ENCODE measurements at regions not wholly inside any gene's neighbourhood (a gene's known extent, or its start where the extent isn't known, plus 50 kb on each side); places are given as distances from the start of the nearest gene placed in this dataset.

- Histone ChIP-seq H3K27ac (ENCODE audit: low read length in 2 of 2) (peak overlapping the region; percentile 94 to 98), H3K9ac (ENCODE audit: low read length) (peak overlapping the region; percentile 79), H3K9me3 (ENCODE audit: control extremely low read depth in 1 of 3, control insufficient read depth in 2 of 3, insufficient read depth in 1 of 3, low read length in 2 of 3) (peaks cover 0 to 30% (median 0%) of the 10 kb centered on the region in 3 donors), H3K79me2 (ENCODE audit: control insufficient read depth, insufficient read depth, low read length) (peaks cover 49% of the 10 kb centered on the region), H3K27me3 (replicated peaks in 1 of 4; ENCODE audit: control extremely low read depth in 1 of 4, control insufficient read depth in 3 of 4, insufficient read depth in 4 of 4, low read length in 3 of 4) (peaks cover 2 to 49% (median 30%) of the 10 kb centered on the region in 4 experiments), H3K4me2 (replicated peaks; ENCODE audit: low read depth, low read length, poor library complexity, severe bottlenecking) (peak overlapping the region; percentile 85), H4K20me1 (ENCODE audit: control insufficient read depth, insufficient read depth, low read length, poor library complexity, severe bottlenecking) (peaks cover 9% of the 10 kb centered on the region), H3K4me3 (ENCODE audit: control extremely low read depth in 1 of 5, extremely low read depth in 1 of 5, insufficient read depth in 1 of 5, low read depth in 2 of 5, low read length in 4 of 5) (peak overlapping the region; percentile 43 to 98 (median 98)), H3K4me1 (ENCODE audit: control insufficient read depth in 2 of 2, insufficient read depth in 2 of 2, low read length in 2 of 2) (peaks cover 68 to 76% of the 10 kb centered on the region in 2 donors), H3K36me3 (replicated peaks in 1 of 2; ENCODE audit: control extremely low read depth in 1 of 2, control insufficient read depth in 1 of 2, extremely low read depth in 1 of 2, insufficient read depth in 2 of 2, low read length in 1 of 2) (no peaks in the 10 kb centered on the region), H2AFZ (ENCODE audit: insufficient read depth, low read depth, low read length, poor library complexity, severe bottlenecking) (peak overlapping the region; percentile 80)
- POLR2A ChIA-PET = interaction anchor here (1.0 to 7.5 kb wide), 4 partner anchors 45 to 782 kb away, joined by 3 to 142 read pairs (median 36); partner anchors contain the start of genes RNASEH2B, SPRYD7 and TRIM13
- H3K4me1 Mint-ChIP-seq = peaks cover 72% of the 10 kb centered on the region
- CTCF ChIA-PET = interaction anchor here (0.9 to 11.5 kb wide), 8 partner anchors 44 to 784 kb away, joined by 3 to 195 read pairs (median 4); partner anchors contain the start of gene TRIM13
- peaks cover 19% of the 10 kb centered on the region for H3K27me3 Mint-ChIP-seq
- intact Hi-C loops (cut with micrococcal nuclease) = loop anchor here (5.0 kb wide), 1 partner anchor 384 kb away; no protein-coding TSS in a partner anchor
- DNase-seq (peak; percentile 19), ATAC-seq (ENCODE audit: low read depth) (no peak)
- H3K9me3 Mint-ChIP-seq (ENCODE audit: insufficient read depth) = no peaks in the 10 kb centered on the region
- peak overlapping the region; percentile 96 for H3K27ac Mint-ChIP-seq
- TF ChIP-seq EZH2 (IDR thresholded peaks at IDR 0.05; ENCODE audit: borderline replicate concordance, insufficient read depth, low read depth, low read length, poor library complexity, severe bottlenecking) (no peak), CTCF (IDR thresholded peaks at IDR 0.05) (no peak)
- 69% methylated on average over 38 of the region's 39 CpGs for WGBS (ENCODE audit: insufficient coverage)
- H3K4me3 Mint-ChIP-seq = peak overlapping the region; percentile 92
Observed at GRCh38 chr13:50127726-50128291, 112.6 kb downstream of the KCNRG start.

GRCh38 chr13:50128428-50128931 lies 113.2 kb downstream of the KCNRG start:
- Histone ChIP-seq H3K4me2 (replicated peaks; ENCODE audit: low read depth, low read length, poor library complexity, severe bottlenecking) (peak overlapping the region; percentile 96), H4K20me1 (ENCODE audit: control insufficient read depth, insufficient read depth, low read length, poor library complexity, severe bottlenecking) (peaks cover 10% of the 10 kb centered on the region), H2AFZ (ENCODE audit: insufficient read depth, low read depth, low read length, poor library complexity, severe bottlenecking) (no peak overlapping the region), H3K9ac (ENCODE audit: low read length) (no peak overlapping the region), H3K27ac (ENCODE audit: low read length in 2 of 2) (no peak overlapping the region), H3K9me3 (ENCODE audit: control extremely low read depth in 1 of 3, control insufficient read depth in 2 of 3, insufficient read depth in 1 of 3, low read length in 2 of 3) (peaks cover 0 to 37% (median 0%) of the 10 kb centered on the region in 3 donors), H3K4me1 (ENCODE audit: control insufficient read depth in 2 of 2, insufficient read depth in 2 of 2, low read length in 2 of 2) (peaks cover 69 to 75% of the 10 kb centered on the region in 2 donors), H3K27me3 (replicated peaks in 1 of 4; ENCODE audit: control extremely low read depth in 1 of 4, control insufficient read depth in 3 of 4, insufficient read depth in 4 of 4, low read length in 3 of 4) (peaks cover 2 to 56% (median 36%) of the 10 kb centered on the region in 4 experiments), H3K4me3 (ENCODE audit: control extremely low read depth in 1 of 5, extremely low read depth in 1 of 5, insufficient read depth in 1 of 5, low read depth in 2 of 5, low read length in 4 of 5) (no peak overlapping the region), H3K79me2 (ENCODE audit: control insufficient read depth, insufficient read depth, low read length) (peaks cover 45% of the 10 kb centered on the region), H3K36me3 (replicated peaks in 1 of 2; ENCODE audit: control extremely low read depth in 1 of 2, control insufficient read depth in 1 of 2, extremely low read depth in 1 of 2, insufficient read depth in 2 of 2, low read length in 1 of 2) (no peaks in the 10 kb centered on the region)
- no peak for TF ChIP-seq EZH2 (IDR thresholded peaks at IDR 0.05; ENCODE audit: borderline replicate concordance, insufficient read depth, low read depth, low read length, poor library complexity, severe bottlenecking)
- TF ChIP-seq CTCF (IDR thresholded peaks at IDR 0.05) = no peak
- Mint-ChIP-seq H3K4me3 (peak overlapping the region; percentile 92), H3K27ac (peak overlapping the region; percentile 87), H3K9me3 (ENCODE audit: insufficient read depth) (no peaks in the 10 kb centered on the region), H3K4me1 (peaks cover 67% of the 10 kb centered on the region), H3K27me3 (peaks cover 20% of the 10 kb centered on the region)
- ATAC-seq (ENCODE audit: low read depth) (no peak), DNase-seq (peak; percentile 15)
- ChIA-PET POLR2A (interaction anchor here (1.0 to 7.5 kb wide), 4 partner anchors 46 to 673 kb away, joined by 3 to 142 read pairs (median 4); partner anchors contain the start of gene SPRYD7), CTCF (interaction anchor here (1.1 to 11.5 kb wide), 6 partner anchors 45 to 784 kb away, joined by 3 to 195 read pairs (median 6); partner anchors contain the start of gene TRIM13)
- intact Hi-C loops (cut with micrococcal nuclease) = loop anchor here (5.0 kb wide), 1 partner anchor 384 kb away; no protein-coding TSS in a partner anchor
- 75% methylated on average over 14 of the region's 18 CpGs for whole genome bisulfite sequencing (ENCODE audit: insufficient coverage)
